Stomach (tissue), 8 donors: ENCODE measurements at regions not wholly inside any gene's neighbourhood (a gene's known extent, or its start where the extent isn't known, plus 50 kb on each side); places are given as distances from the start of the nearest gene placed in this dataset.
A peak's percentile ranks its signal among the peaks of the same experiment; 100 is the strongest.

ENCODE experiments used
- DNase-seq, 2 donors: peaks; one replicate each; pipeline versions ENCODE4 v3.0.0 to v3.0.0-alpha.2; 2013 to 2019
- H3K27ac ChIP-seq, 5 donors: fragments of 200-600 bp in 4 of 5; sonication (generic) in 4 of 5; one replicate each; pipeline ENCODE4 v1.5.1; 2013 to 2019; ENCODE audit warnings: mild to moderate bottlenecking in 1 of 5, moderate library complexity in 1 of 5
- H3K27me3 ChIP-seq, 3 donors: fragments of 200-600 bp; sonication (generic); one replicate each; pipeline ENCODE4 v1.5.1; 2017 to 2019; ENCODE audit warnings: mixed run types in 1 of 3
- H3K36me3 ChIP-seq, 4 donors: fragments of 200-600 bp; sonication (generic); 1 replicate in 3 of 4; 2 replicates in 1 of 4; pipeline ENCODE4 v1.5.1; 2016 to 2019
- H3K4me1 ChIP-seq, 4 donors: fragments of 200-600 bp; sonication (generic); one replicate each; pipeline ENCODE4 v1.5.1; 2016 to 2019
- H3K4me3 ChIP-seq, 4 donors: fragments of 200-600 bp; sonication (generic) in 3 of 4; one replicate each; pipeline ENCODE4 v1.5.1; 2016 to 2019; ENCODE audit warnings: mild to moderate bottlenecking in 1 of 4
- H3K9me3 ChIP-seq, 4 donors: fragments of 200-600 bp; sonication (generic); one replicate each; pipeline ENCODE4 v1.5.1; 2016 to 2019
- CTCF ChIP-seq, 7 experiments: fragments of 450-650 bp in 4 of 7; fragments of 200-600 bp in 3 of 7; sonication (generic) in 3 of 7; IDR thresholded peaks; one replicate each; pipeline ENCODE4 v1.5.1; 2016 to 2019; ENCODE audit warnings: antibody characterized with exemption in 7 of 7, control low read depth in 2 of 7, mild to moderate bottlenecking in 1 of 7
- EP300 ChIP-seq: sonication (generic); formaldehyde crosslinking; IDR thresholded peaks from one replicate; pipeline ENCODE4 v1.6.1; 2017; ENCODE audit warnings: antibody characterized with exemption
- POLR2A ChIP-seq, 4 donors: fragments of 450-650 bp; IDR thresholded peaks; one replicate each; pipeline ENCODE4 v1.6.1; 2016; ENCODE audit warnings: antibody characterized with exemption in 4 of 4, control low read depth in 2 of 4, mild to moderate bottlenecking in 1 of 4, moderate library complexity in 1 of 4
- POLR2AphosphoS5 ChIP-seq, 3 donors: sonication (generic); formaldehyde crosslinking; IDR thresholded peaks; one replicate each; pipeline ENCODE4 v1.6.1; 2016; ENCODE audit warnings: antibody characterized with exemption in 3 of 3
- WGBS, 5 donors: extraction: QIAGEN DNeasy Blood & Tissue Kit in 3 of 5; methylation state at CpG; one replicate each; pipeline versions ENCODE4 v1.1.5 to v1.1.7; 2013 to 2018; 5-methylcytosine and 5-hydroxymethylcytosine counted together
- intact Hi-C: fragments of 100-400 bp; cut with DNase I; formaldehyde crosslinking; loops from one replicate; pipeline ENCODE4 v1.15.1; 2023; ENCODE audit warnings: low total_unique reads
- donor health status: healthy with polysubstance abuse.
- donor health status: Bipolar disorder and iron deficiency.
- donor health status: healthy.

- H3K27ac ChIP-seq: peak overlapping the region in 2 of 5 donors; percentile 32 to 64
- H3K27me3 ChIP-seq: no peaks in the 10 kb centered on the region
- intact Hi-C loops: no loop called here
- no peaks in the 10 kb centered on the region for H3K36me3 ChIP-seq
- peaks cover 0 to 15% (median 6%) of the 10 kb centered on the region in 4 donors for H3K4me1 ChIP-seq
- 18 to 36% (median 22%) methylated on average over 2 of the region's 2 CpGs for WGBS, 5 donors
- no peak for DNase-seq
- no peaks in the 10 kb centered on the region for H3K9me3 ChIP-seq
- peak in 1 of 3 donors; percentile 41 for TF ChIP-seq POLR2AphosphoS5 (IDR thresholded peaks at IDR 0.05)
- TF ChIP-seq POLR2A (IDR thresholded peaks at IDR 0.05): no peak
- no peak overlapping the region for H3K4me3 ChIP-seq
Measured at GRCh38 chr1:65493802-65494201, 73.3 kb downstream of the LEPR start.

GRCh38 chr1:65494671-65495070, 74.2 kb downstream of the LEPR start:
- Histone ChIP-seq H3K4me1 (peaks cover 0 to 15% (median 6%) of the 10 kb centered on the region in 4 donors), H3K4me3 (no peak overlapping the region), H3K36me3 (no peaks in the 10 kb centered on the region), H3K27ac (peak overlapping the region in 1 of 5 donors; percentile 64), H3K27me3 (no peaks in the 10 kb centered on the region), H3K9me3 (no peaks in the 10 kb centered on the region)
- intact Hi-C loops: no loop called here
- TF ChIP-seq POLR2A (IDR thresholded peaks at IDR 0.05) (no peak), EP300 (no peak), CTCF (IDR thresholded peaks at IDR 0.05) (no peak), POLR2AphosphoS5 (IDR thresholded peaks at IDR 0.05) (no peak)
- 81 to 97% (median 91%) methylated on average over 1 of the region's 1 CpG for WGBS, 5 donors
- no peak for DNase-seq

- WGBS, 5 donors: 94 to 100% (median 97%) methylated on average over 1 of the region's 1 CpG
- H3K27ac ChIP-seq: no peak overlapping the region
- no peak overlapping the region for H3K4me3 ChIP-seq
- intact Hi-C loops: no loop called here
- TF ChIP-seq CTCF (IDR thresholded peaks at IDR 0.05) (no peak), EP300 (no peak), POLR2A (IDR thresholded peaks at IDR 0.05) (no peak), POLR2AphosphoS5 (IDR thresholded peaks at IDR 0.05) (no peak)
- H3K4me1 ChIP-seq: peaks cover 0 to 15% (median 6%) of the 10 kb centered on the region in 4 donors
- H3K36me3 ChIP-seq: no peaks in the 10 kb centered on the region
- no peaks in the 10 kb centered on the region for H3K9me3 ChIP-seq
- no peak for DNase-seq
- no peaks in the 10 kb centered on the region for H3K27me3 ChIP-seq
Measured at GRCh38 chr1:65495137-65495536, 74.7 kb downstream of the LEPR start.

- TF ChIP-seq EP300: no peak
- TF ChIP-seq POLR2AphosphoS5 (IDR thresholded peaks at IDR 0.05): no peak
- TF ChIP-seq POLR2A (IDR thresholded peaks at IDR 0.05): no peak
- no peak for TF ChIP-seq CTCF (IDR thresholded peaks at IDR 0.05)
Measured at GRCh38 chr1:65497256-65497830, 76.9 kb downstream of the LEPR start.

GRCh38 chr1:65503427-65503826, 83.0 kb downstream of the LEPR start:
- TF ChIP-seq POLR2AphosphoS5 (IDR thresholded peaks at IDR 0.05) (peak in 1 of 3 donors; percentile 42), CTCF (IDR thresholded peaks at IDR 0.05) (no peak), POLR2A (IDR thresholded peaks at IDR 0.05) (no peak), EP300 (no peak)
- intact Hi-C loops: no loop called here
- DNase-seq: no peak
- Histone ChIP-seq H3K36me3 (no peaks in the 10 kb centered on the region), H3K9me3 (no peaks in the 10 kb centered on the region), H3K4me1 (no peaks in the 10 kb centered on the region), H3K27ac (no peak overlapping the region), H3K4me3 (no peak overlapping the region), H3K27me3 (no peaks in the 10 kb centered on the region)
- WGBS, 5 donors: 18 to 40% (median 31%) methylated on average over 4 of the region's 4 CpGs

More at GRCh38 chr1:65497256-65497830, 76.9 kb downstream of the LEPR start:
- no peak for DNase-seq
- intact Hi-C loops: no loop called here
- no peak overlapping the region for H3K4me3 ChIP-seq
- no peaks in the 10 kb centered on the region for H3K36me3 ChIP-seq
- WGBS, 5 donors: 54 to 64% (median 55%) methylated on average over 2 of the region's 2 CpGs
- peaks cover 0 to 15% (median 6%) of the 10 kb centered on the region in 4 donors for H3K4me1 ChIP-seq
- H3K9me3 ChIP-seq: no peaks in the 10 kb centered on the region
- no peaks in the 10 kb centered on the region for H3K27me3 ChIP-seq
- no peak overlapping the region for H3K27ac ChIP-seq
